IMR-90 (cell line): ENCODE measurements at regions not wholly inside any gene's neighbourhood (a gene's known extent, or its start where the extent isn't known, plus 50 kb on each side); places are given as distances from the start of the nearest gene placed in this dataset.
"Not testable (repeated sequence)": the region's sequence is repeated elsewhere in the genome, so short reads cannot be mapped to it uniquely, and the experiment has no call there.

Experiments
- ATAC-seq: fragments of 200-7000 bp; cut with Tn5 transposase; 2 replicates; pipeline ENCODE4 v1.9.1; 2020; ENCODE audit warnings: low read depth, mild to moderate bottlenecking, moderate library complexity
- BruUV-seq: library from RNA; stranded (reverse); fragments of 400-500 nt; replicated peaks from 2 replicates; lab custom pipeline; 2021; lab: Mats Ljungman, UMichigan
- CTCF ChIA-PET: fragments of 300-600 bp; formaldehyde crosslinking; extraction: SDS; loops from one replicate; lab custom pipeline; 2021; ENCODE audit warnings: antibody characterized with exemption; lab: Yijun Ruan, JAX
- POLR2A ChIA-PET: fragments of 300-600 bp; sonication (Branson Sonifier 250); formaldehyde crosslinking; loops from one replicate; lab custom pipeline; 2022; ENCODE audit warnings: antibody characterized with exemption; ENCODE audit not compliant: unreplicated experiment; lab: Charles Lee
- DNase-seq: peaks from one replicate; pipeline ENCODE4 v3.0.0; 2013
- H2AFZ ChIP-seq: replicated peaks from 2 replicates; pipeline ENCODE3; 2013; ENCODE audit warnings: low read length, mild to moderate bottlenecking; ENCODE audit not compliant: poor library complexity
- H2AK5ac ChIP-seq: 2 replicates; pipeline ENCODE4 v1.6.1; 2013; ENCODE audit warnings: low read depth, low read length, inconsistent platforms
- H2AK9ac ChIP-seq: replicated peaks from 2 replicates; pipeline ENCODE3; 2013; ENCODE audit warnings: mild to moderate bottlenecking, low read depth, low read length, moderate library complexity; ENCODE audit not compliant: poor library complexity
- H2BK120ac ChIP-seq: 2 replicates; pipeline ENCODE4 v1.6.1; 2013; ENCODE audit warnings: low read depth, low read length, inconsistent platforms
- H2BK15ac ChIP-seq: 3 replicates; pipeline ENCODE4 v1.6.1; 2013; ENCODE audit warnings: low read depth, low read length, inconsistent platforms
- H2BK20ac ChIP-seq: 2 replicates; pipeline ENCODE4 v1.6.1; 2013; ENCODE audit warnings: low read depth, mild to moderate bottlenecking, inconsistent platforms, low read length, moderate library complexity
- H2BK5ac ChIP-seq: 2 replicates; pipeline ENCODE4 v1.6.1; 2013; ENCODE audit warnings: mild to moderate bottlenecking, low read depth, low read length, inconsistent platforms; ENCODE audit not compliant: poor library complexity, severe bottlenecking
- H3K14ac ChIP-seq: replicated peaks from 2 replicates; pipeline ENCODE4 v1.6.1; 2013; ENCODE audit warnings: low read depth, low read length, inconsistent platforms
- H3K18ac ChIP-seq: 2 replicates; pipeline ENCODE4 v1.6.1; 2013; ENCODE audit warnings: low read depth, low read length, control low read depth
- H3K23ac ChIP-seq: 2 replicates; pipeline ENCODE4 v1.6.1; 2013; ENCODE audit warnings: low read depth, low read length, inconsistent platforms
- H3K27ac ChIP-seq: 2 replicates; pipeline ENCODE4 v1.5.1; 2013; ENCODE audit warnings: mild to moderate bottlenecking, control low read depth, low read length; ENCODE audit not compliant: insufficient read depth
- H3K27me3 ChIP-seq: 2 replicates; pipeline ENCODE4 v1.6.1; 2013; ENCODE audit warnings: low read length; ENCODE audit not compliant: control insufficient read depth, insufficient read depth
- H3K36me3 ChIP-seq: 2 replicates; pipeline ENCODE4 v1.6.1; 2013; ENCODE audit warnings: low read length, mixed read lengths; ENCODE audit not compliant: control insufficient read depth, insufficient read depth
- H3K4ac ChIP-seq: 2 replicates; pipeline ENCODE4 v1.6.1; 2013; ENCODE audit warnings: low read depth, low read length, inconsistent platforms
- H3K4me1 ChIP-seq: 2 replicates; pipeline ENCODE4 v1.6.1; 2013; ENCODE audit warnings: low read length, mixed read lengths; ENCODE audit not compliant: control insufficient read depth, insufficient read depth
- H3K4me2 ChIP-seq: 2 replicates; pipeline ENCODE4 v1.6.1; 2013; ENCODE audit warnings: low read depth, mild to moderate bottlenecking, control low read depth, low read length, moderate library complexity
- H3K4me3 ChIP-seq: 2 replicates; pipeline ENCODE4 v1.5.1; 2013; ENCODE audit warnings: low read depth, mild to moderate bottlenecking, control low read depth, low read length, moderate library complexity; ENCODE audit not compliant: insufficient read depth
- H3K56ac ChIP-seq: 2 replicates; pipeline ENCODE4 v1.6.1; 2013; ENCODE audit warnings: low read length, inconsistent platforms; ENCODE audit not compliant: insufficient read depth; ENCODE audit errors: extremely low read depth
- H3K79me1 ChIP-seq, 2 experiments: 2 replicates each; pipeline ENCODE4 v1.6.1; 2013; ENCODE audit warnings: low read length in 2 of 2, inconsistent platforms in 1 of 2, low read depth in 1 of 2
- H3K9ac ChIP-seq: 2 replicates; pipeline ENCODE4 v1.6.1; 2013; ENCODE audit warnings: low read depth, low read length, control low read depth
- H3K9me1 ChIP-seq: 2 replicates; pipeline ENCODE4 v1.6.1; 2013; ENCODE audit warnings: low read length, inconsistent platforms; ENCODE audit not compliant: insufficient read depth
- H3K9me3 ChIP-seq: 2 replicates; pipeline ENCODE4 v1.6.1; 2013; ENCODE audit warnings: low read length; ENCODE audit not compliant: control insufficient read depth, insufficient read depth
- H4K20me1 ChIP-seq: 2 replicates; pipeline ENCODE4 v1.6.1; 2013; ENCODE audit warnings: low read length, inconsistent platforms; ENCODE audit not compliant: insufficient read depth
- H4K5ac ChIP-seq: 2 replicates; pipeline ENCODE4 v1.6.1; 2013; ENCODE audit warnings: mild to moderate bottlenecking, low read depth, low read length, control low read depth
- H4K8ac ChIP-seq, 2 experiments: 2 replicates each; pipeline ENCODE4 v1.6.1; 2013; ENCODE audit warnings: low read depth in 2 of 2, low read length in 2 of 2, control low read depth in 1 of 2, inconsistent platforms in 1 of 2
- H4K91ac ChIP-seq: 2 replicates; pipeline ENCODE4 v1.6.1; 2013; ENCODE audit warnings: low read depth, low read length, inconsistent platforms; ENCODE audit not compliant: insufficient read depth
- dilution Hi-C: fragments of 300-500 bp; cut with HindIII; formaldehyde crosslinking; loops from one replicate; pipeline ENCODE4 v1.14.3; 2018; ENCODE audit warnings: low sequenced_read_pairs; ENCODE audit not compliant: unreplicated experiment
- in situ Hi-C: fragments of 300-500 bp; cut with MboI; formaldehyde crosslinking; loops from 3 replicates; pipeline ENCODE4 v1.14.3; 2019; ENCODE audit warnings: low sequenced_read_pairs, inconsistent platforms, mixed read lengths
- intact Hi-C: fragments of 100-400 bp; cut with micrococcal nuclease; formaldehyde crosslinking; loops from 2 replicates; pipeline ENCODE4 v1.10.0; 2022

DNA sequence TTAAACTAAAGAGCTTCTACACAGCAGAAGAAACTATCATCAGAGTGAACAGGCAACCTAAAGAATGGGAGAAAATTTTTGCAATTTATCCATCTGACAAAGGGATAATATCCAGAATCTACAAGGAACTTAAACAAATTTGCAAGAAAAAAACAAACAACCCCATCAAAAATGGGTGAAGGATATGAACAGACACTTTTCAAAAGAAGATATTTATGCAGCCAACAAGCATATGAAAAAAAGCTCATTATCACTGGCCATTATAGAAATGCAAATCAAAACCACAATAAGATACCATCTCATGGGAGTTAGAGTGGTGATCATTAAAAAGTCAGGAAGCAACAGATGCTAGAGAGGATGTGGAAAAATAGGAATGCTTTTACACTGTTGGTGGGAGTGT, 82.5 kb upstream of the GRIN3A start:
- H3K9ac ChIP-seq, H2AK5ac ChIP-seq, in situ Hi-C loops, H3K9me3 ChIP-seq, H2AK9ac ChIP-seq, H2BK120ac ChIP-seq, H3K27me3 ChIP-seq, H3K27ac ChIP-seq, DNase-seq, BruUV-seq, H3K4me3 ChIP-seq, H2AFZ ChIP-seq, H2BK15ac ChIP-seq, H3K23ac ChIP-seq, H3K18ac ChIP-seq, H3K36me3 ChIP-seq, H4K91ac ChIP-seq, H3K56ac ChIP-seq, H4K5ac ChIP-seq, CTCF ChIA-PET, POLR2A ChIA-PET, H3K4me2 ChIP-seq, H3K79me1 ChIP-seq, dilution Hi-C loops, H3K14ac ChIP-seq, intact Hi-C loops, H4K20me1 ChIP-seq, H4K8ac ChIP-seq, H3K9me1 ChIP-seq, ATAC-seq, H2BK20ac ChIP-seq, H2BK5ac ChIP-seq, H3K4me1 ChIP-seq, H3K4ac ChIP-seq: not testable (repeated sequence)
